HCT116 (cell line): ENCODE measurements at regions not wholly inside any gene's neighbourhood (a gene's known extent, or its start where the extent isn't known, plus 50 kb on each side); places are given as distances from the start of the nearest gene placed in this dataset.

Experiments
- ATAC-seq: fragments of 200-7000 bp; cut with Tn5 transposase; 2 replicates; pipeline ENCODE4 v1.9.1; 2020; ENCODE audit warnings: mild to moderate bottlenecking, moderate library complexity
- BruUV-seq: library from RNA; stranded (reverse); fragments of 400-500 nt; replicated peaks from 2 replicates; lab custom pipeline; 2021; lab: Mats Ljungman, UMichigan
- CTCF ChIA-PET: fragments of 300-600 bp; sonication (Branson Sonifier 250); formaldehyde crosslinking; loops from one replicate; lab custom pipeline; 2021; ENCODE audit warnings: antibody characterized with exemption; lab: Charles Lee
- POLR2A ChIA-PET: fragments of 300-600, 350-600 bp; sonication (Branson Sonifier 250); formaldehyde crosslinking; loops from one replicate; lab custom pipeline; 2021; ENCODE audit warnings: antibody characterized with exemption; lab: Charles Lee
- RAD21 ChIA-PET, 2 experiments: fragments of 300-600 bp; sonication (Branson Sonifier 250); formaldehyde crosslinking; loops; one replicate each; lab custom pipeline; 2023; ENCODE audit warnings: low total read pairs in 2 of 2; ENCODE audit not compliant: uncharacterized antibody in 2 of 2, unreplicated experiment in 2 of 2, low non-redundant PET in 1 of 2; lab: Charles Lee
- DNase-seq: peaks from one replicate; pipeline ENCODE4 v3.0.0-alpha.2; 2010; ENCODE audit warnings: low read depth, low spot score
- H2AFZ ChIP-seq: fragments of 200-600 bp; shearing (Covaris generic), sonication (generic); 2 replicates; pipeline ENCODE4 v1.6.1; 2017; ENCODE audit warnings: low read depth, mixed run types, mixed read lengths, antibody characterized with exemption, low read length; ENCODE audit not compliant: poor library complexity, severe bottlenecking
- H3K27ac ChIP-seq: 2 replicates; pipeline ENCODE4 v1.5.1; 2012; ENCODE audit warnings: low read depth, low read length
- H3K27me3 ChIP-seq: fragments of 200-600 bp; sonication (generic); 2 replicates; pipeline ENCODE4 v1.6.1; 2016; ENCODE audit warnings: mixed run types, low read length, mixed read lengths; ENCODE audit not compliant: insufficient read depth
- H3K36me3 ChIP-seq, 2 experiments: fragments of 200-500 bp in 1 of 2; fragments of 200-600 bp in 1 of 2; sonication (Bioruptor generic) in 1 of 2; sonication (generic) in 1 of 2; 2 replicates each; pipeline versions ENCODE4 v1.5.1 to v1.6.1; 2014 to 2016; ENCODE audit warnings: low read length in 2 of 2, inconsistent platforms in 1 of 2, mixed read lengths in 1 of 2, mixed run types in 1 of 2; ENCODE audit not compliant: insufficient read depth in 2 of 2, control insufficient read depth in 1 of 2
- H3K4me1 ChIP-seq, 2 experiments: fragments of 200-600 bp in 1 of 2; sonication (generic) in 1 of 2; 2 replicates each; pipeline versions ENCODE4 v1.5.1 to v1.6.1; 2012 to 2017; ENCODE audit warnings: low read length in 2 of 2, inconsistent platforms in 1 of 2, mild to moderate bottlenecking in 1 of 2, mixed read lengths in 1 of 2, mixed run types in 1 of 2, moderate library complexity in 1 of 2; ENCODE audit not compliant: insufficient read depth in 2 of 2, control insufficient read depth in 1 of 2
- H3K4me2 ChIP-seq: fragments of 200-600 bp; sonication (generic); 2 replicates; pipeline ENCODE4 v1.6.1; 2017; ENCODE audit warnings: mixed run types, low read length, mixed read lengths
- H3K4me3 ChIP-seq, 2 experiments: fragments of 200-600 bp in 1 of 2; sonication (generic) in 1 of 2; replicated peaks in 1 of 2; 2 replicates each; pipeline ENCODE4 v1.5.1; 2011 to 2016; ENCODE audit warnings: low read length in 2 of 2, control low read depth in 1 of 2, low read depth in 1 of 2, mild to moderate bottlenecking in 1 of 2, mixed read lengths in 1 of 2, mixed run types in 1 of 2
- H3K79me2 ChIP-seq: fragments of 200-600 bp; sonication (generic); 2 replicates; pipeline ENCODE4 v1.6.1; 2017; ENCODE audit warnings: mild to moderate bottlenecking, mixed run types, low read length, moderate library complexity, mixed read lengths; ENCODE audit not compliant: insufficient read depth
- H3K9ac ChIP-seq: fragments of 200-600 bp; sonication (generic); 2 replicates; pipeline ENCODE4 v1.6.1; 2016; ENCODE audit warnings: low read length, mixed read lengths
- H3K9me2 ChIP-seq: fragments of 200-600 bp; sonication (generic), shearing (Covaris generic); 2 replicates; pipeline ENCODE4 v1.6.1; 2017; ENCODE audit warnings: mixed run types, mild to moderate bottlenecking, moderate library complexity; ENCODE audit not compliant: insufficient read depth
- H3K9me3 ChIP-seq, 2 experiments: fragments of 200-500 bp in 1 of 2; fragments of 200-600 bp in 1 of 2; sonication (Bioruptor generic) in 1 of 2; sonication (generic) in 1 of 2; 2 replicates each; pipeline ENCODE4 v1.6.1; 2014 to 2017; ENCODE audit warnings: low read length in 2 of 2, mixed read lengths in 2 of 2, inconsistent platforms in 1 of 2, low read depth in 1 of 2, mild to moderate bottlenecking in 1 of 2, mixed run types in 1 of 2, moderate library complexity in 1 of 2; ENCODE audit not compliant: control insufficient read depth in 1 of 2, insufficient read depth in 1 of 2
- H4K20me1 ChIP-seq: fragments of 200-600 bp; sonication (generic), shearing (Covaris generic); 2 replicates; pipeline ENCODE4 v1.6.1; 2017; ENCODE audit warnings: mixed run types, mild to moderate bottlenecking, moderate library complexity; ENCODE audit not compliant: insufficient read depth
- ATF3 ChIP-seq: IDR thresholded peaks from 2 replicates; pipeline ENCODE4 v1.6.1; 2012
- CBX3 ChIP-seq: IDR thresholded peaks from 2 replicates; pipeline ENCODE4 v1.6.1; 2012; ENCODE audit warnings: low read depth
- EGR1 ChIP-seq: IDR thresholded peaks from 2 replicates; pipeline ENCODE4 v1.6.1; 2012; ENCODE audit warnings: low read depth
- EZH2phosphoT487 ChIP-seq: fragments of 200-600 bp; IDR thresholded peaks from 2 replicates; pipeline ENCODE4 v1.6.1; 2018; ENCODE audit warnings: antibody characterized with exemption, borderline replicate concordance
- JUND ChIP-seq: IDR thresholded peaks from 2 replicates; pipeline ENCODE4 v1.6.1; 2012
- REST ChIP-seq: IDR thresholded peaks from 2 replicates; pipeline ENCODE4 v1.6.1; 2012; ENCODE audit warnings: low read depth
- SRF ChIP-seq: IDR thresholded peaks from 2 replicates; pipeline ENCODE4 v1.6.1; 2012; ENCODE audit warnings: low read depth
- TCF7L2 ChIP-seq: IDR thresholded peaks from 2 replicates; pipeline ENCODE4 v1.7.0; 2011; ENCODE audit warnings: borderline replicate concordance, inconsistent platforms; ENCODE audit not compliant: insufficient read depth, insufficient read length; ENCODE audit errors: extremely low read depth
- intact Hi-C: fragments of 100-400 bp; cut with micrococcal nuclease; formaldehyde crosslinking; loops from 2 replicates; pipeline ENCODE4 v1.10.0; 2022

- CTCF ChIA-PET: no interaction called here
- Histone ChIP-seq H3K9ac (no peak overlapping the region), H3K4me2 (no peak overlapping the region), H4K20me1 (no peaks in the 10 kb centered on the region), H3K9me3 (no peaks in the 10 kb centered on the region), H3K27ac (no peak overlapping the region), H3K36me3 (no peaks in the 10 kb centered on the region), H3K9me2 (no peaks in the 10 kb centered on the region), H2AFZ (no peak overlapping the region), H3K79me2 (no peaks in the 10 kb centered on the region), H3K4me1 (no peaks in the 10 kb centered on the region), H3K27me3 (no peaks in the 10 kb centered on the region), H3K4me3 (no peak overlapping the region)
- TF ChIP-seq EGR1 (no peak), SRF (no peak), CBX3 (no peak), ATF3 (no peak), EZH2phosphoT487 (no peak), REST (no peak), JUND (no peak), TCF7L2 (no peak)
- RAD21 ChIA-PET: no interaction called here
- DNase-seq: no peak
- no TSS peak for BruUV-seq
- POLR2A ChIA-PET: no interaction called here
- ATAC-seq: no peak
- intact Hi-C loops: no loop called here
These were observed 55.5 kb upstream of the ESRRB start for GRCh38 chr14:76320486-76320885.
